GM21515 (cell line): ENCODE measurements at regions not wholly inside any gene's neighbourhood (a gene's known extent, or its start where the extent isn't known, plus 50 kb on each side); places are given as distances from the start of the nearest gene placed in this dataset.

Experiments used
- ATAC-seq: cut with Tn5 transposase; IDR thresholded peaks from one replicate; pipeline ENCODE4 v1.9.1; 2021; ENCODE audit not compliant: unreplicated experiment

- ATAC-seq: no peak
Observed at GRCh38 chr20:7828437-7828836, 111.8 kb downstream of the HAO1 start.

GRCh38 chr20:7829031-7829430, 111.2 kb downstream of the HAO1 start:
- no peak for ATAC-seq

- ATAC-seq: no peak
Observed at GRCh38 chr20:7829776-7830175, 110.5 kb downstream of the HAO1 start.
